ENCODE measurements at regions not wholly inside any gene's neighbourhood (a gene's known extent, or its start where the extent isn't known, plus 50 kb on each side); places are given as distances from the start of the nearest gene placed in this dataset.
"Not testable (repeated sequence)": the region's sequence is repeated elsewhere in the genome, so short reads cannot be mapped to it uniquely, and the experiment has no call there.

DNA sequence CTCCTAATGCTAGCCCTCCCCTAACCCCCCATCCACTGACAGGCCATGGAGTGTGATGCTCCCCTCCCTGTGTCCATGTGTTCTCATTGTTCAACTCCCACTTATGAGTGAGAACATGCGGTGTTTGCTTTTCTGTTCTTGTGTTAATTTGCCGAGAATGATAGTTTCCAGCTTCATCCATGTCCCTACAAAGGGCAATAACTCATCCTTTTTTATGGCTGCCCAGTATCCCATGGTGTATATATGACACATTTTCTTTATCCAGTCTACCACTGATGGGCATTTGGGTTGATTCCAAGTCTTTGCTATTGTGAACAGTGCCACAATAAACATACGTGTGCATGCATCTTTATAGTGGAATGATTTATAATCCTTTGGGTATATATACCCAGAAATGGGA is 779.0 kb downstream of the PCDH7 start:
- not testable (repeated sequence) for FAIRE-seq; H3K36me3 ChIP-seq (ENCODE audit: control insufficient read depth in 3 of 3, insufficient read depth in 2 of 3, low read depth in 1 of 3, low read length in 3 of 3); H3K4me1 ChIP-seq (ENCODE audit: control insufficient read depth in 3 of 3, insufficient read depth in 2 of 3, low read depth in 1 of 3, low read length in 2 of 3); H3K27me3 ChIP-seq (ENCODE audit: control insufficient read depth in 3 of 3, insufficient read depth in 3 of 3, low read length in 3 of 3); H3K27ac ChIP-seq (ENCODE audit: low read depth in 1 of 3, low read length in 2 of 3); DNase-seq; H3K4me3 ChIP-seq (ENCODE audit: low read depth in 1 of 3, low read length in 3 of 3); H3K9me3 ChIP-seq (ENCODE audit: control insufficient read depth in 2 of 2, insufficient read depth in 1 of 2, low read depth in 1 of 2, low read length in 1 of 2)
- 72 to 89% (median 87%) methylated on average over 3 of the region's 3 CpGs for WGBS, 3 donors

DNA sequence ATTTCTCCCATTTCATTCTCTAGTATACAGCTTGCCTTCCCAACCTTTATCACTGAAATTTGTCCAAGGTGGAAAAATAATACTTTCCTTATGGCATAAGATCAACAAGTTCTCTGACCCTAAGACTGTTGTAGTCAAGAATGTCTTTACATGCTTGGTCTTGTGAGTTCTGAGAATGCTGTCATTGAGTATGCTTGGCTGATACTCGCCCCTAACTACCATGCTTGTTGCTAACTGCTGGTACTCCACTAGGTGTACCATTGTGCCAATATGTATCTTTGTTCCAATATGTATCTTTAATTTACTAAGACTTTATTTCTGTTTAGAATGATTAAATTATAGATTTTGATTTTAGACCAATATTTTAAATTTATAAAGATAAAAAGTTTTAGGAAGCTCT is 796.4 kb downstream of the PCDH7 start:
- H3K4me3 ChIP-seq (ENCODE audit: low read depth in 1 of 3, low read length in 3 of 3) = no peak overlapping the region
- WGBS, 3 donors = 74 to 87% (median 75%) methylated on average over 1 of the region's 1 CpG
- no peaks in the 10 kb centered on the region for H3K9me3 ChIP-seq (ENCODE audit: control insufficient read depth in 2 of 2, insufficient read depth in 1 of 2, low read depth in 1 of 2, low read length in 1 of 2)
- no peaks in the 10 kb centered on the region for H3K4me1 ChIP-seq (ENCODE audit: control insufficient read depth in 3 of 3, insufficient read depth in 2 of 3, low read depth in 1 of 3, low read length in 2 of 3)
- no peak overlapping the region for H3K27ac ChIP-seq (ENCODE audit: low read depth in 1 of 3, low read length in 2 of 3)
- FAIRE-seq (no peak), DNase-seq (no peak)
- H3K36me3 ChIP-seq (ENCODE audit: control insufficient read depth in 3 of 3, insufficient read depth in 2 of 3, low read depth in 1 of 3, low read length in 3 of 3) = no peaks in the 10 kb centered on the region
- no peaks in the 10 kb centered on the region for H3K27me3 ChIP-seq (ENCODE audit: control insufficient read depth in 3 of 3, insufficient read depth in 3 of 3, low read length in 3 of 3)

DNA sequence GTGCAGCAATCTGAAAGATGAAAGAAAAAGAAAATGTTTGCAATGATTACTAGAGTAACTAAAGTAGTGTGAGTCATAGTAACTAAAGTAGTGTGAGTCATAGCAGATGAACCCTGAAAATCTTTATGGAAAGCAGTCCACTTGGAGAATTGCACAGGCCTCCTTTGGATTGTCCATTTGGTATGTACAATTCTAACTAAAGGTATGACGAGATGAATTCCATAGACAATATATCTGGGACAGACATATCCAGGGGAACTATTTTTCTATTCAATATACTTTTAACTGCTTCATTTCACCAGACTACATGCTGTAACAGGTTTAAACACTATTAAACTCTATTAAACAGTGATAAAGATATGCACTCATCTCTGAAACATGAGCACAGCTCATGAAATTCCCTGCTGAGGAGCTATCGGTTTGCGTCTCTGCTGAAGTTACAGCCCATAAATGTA is 798.7 kb downstream of the PCDH7 start:
- no peak for DNase-seq
- Histone ChIP-seq H3K4me1 (ENCODE audit: control insufficient read depth in 3 of 3, insufficient read depth in 2 of 3, low read depth in 1 of 3, low read length in 2 of 3) (no peaks in the 10 kb centered on the region), H3K4me3 (ENCODE audit: low read depth in 1 of 3, low read length in 3 of 3) (no peak overlapping the region), H3K27me3 (ENCODE audit: control insufficient read depth in 3 of 3, insufficient read depth in 3 of 3, low read length in 3 of 3) (no peaks in the 10 kb centered on the region), H3K27ac (ENCODE audit: low read depth in 1 of 3, low read length in 2 of 3) (no peak overlapping the region), H3K36me3 (ENCODE audit: control insufficient read depth in 3 of 3, insufficient read depth in 2 of 3, low read depth in 1 of 3, low read length in 3 of 3) (no peaks in the 10 kb centered on the region), H3K9me3 (ENCODE audit: control insufficient read depth in 2 of 2, insufficient read depth in 1 of 2, low read depth in 1 of 2, low read length in 1 of 2) (no peaks in the 10 kb centered on the region)
- WGBS, 3 donors = 88 to 94% (median 93%) methylated on average over 3 of the region's 3 CpGs
- no peak for FAIRE-seq

DNA sequence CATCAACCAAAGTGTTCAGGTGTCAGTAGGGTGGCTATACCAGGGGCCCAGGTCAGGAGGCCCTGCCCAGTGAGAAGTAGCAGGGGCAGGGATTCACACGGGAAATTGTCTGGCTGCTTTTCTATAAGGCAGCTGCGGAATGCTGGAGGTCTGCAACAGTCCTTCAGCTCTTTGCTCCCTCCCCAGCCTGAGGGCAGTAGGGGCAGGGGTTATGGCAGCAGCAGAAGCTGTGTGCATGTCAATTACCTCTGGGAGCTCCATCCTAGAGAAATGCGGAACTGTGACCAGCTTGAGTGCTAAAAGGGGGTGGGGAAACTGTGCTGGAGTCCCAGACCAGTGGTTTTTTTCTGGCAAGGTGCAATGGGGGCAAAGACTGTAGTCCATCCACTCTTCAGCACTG is 810.4 kb downstream of the PCDH7 start:
- DNase-seq = no peak
- 82 to 86% (median 86%) methylated on average over 3 of the region's 3 CpGs for WGBS, 3 donors
- Histone ChIP-seq H3K4me3 (ENCODE audit: low read depth in 1 of 3, low read length in 3 of 3) (no peak overlapping the region), H3K36me3 (ENCODE audit: control insufficient read depth in 3 of 3, insufficient read depth in 2 of 3, low read depth in 1 of 3, low read length in 3 of 3) (no peaks in the 10 kb centered on the region), H3K9me3 (ENCODE audit: control insufficient read depth in 2 of 2, insufficient read depth in 1 of 2, low read depth in 1 of 2, low read length in 1 of 2) (peaks cover 2 to 22% of the 10 kb centered on the region in 2 donors), H3K4me1 (ENCODE audit: control insufficient read depth in 3 of 3, insufficient read depth in 2 of 3, low read depth in 1 of 3, low read length in 2 of 3) (no peaks in the 10 kb centered on the region), H3K27me3 (ENCODE audit: control insufficient read depth in 3 of 3, insufficient read depth in 3 of 3, low read length in 3 of 3) (no peaks in the 10 kb centered on the region), H3K27ac (ENCODE audit: low read depth in 1 of 3, low read length in 2 of 3) (no peak overlapping the region)
- FAIRE-seq = no peak

DNA sequence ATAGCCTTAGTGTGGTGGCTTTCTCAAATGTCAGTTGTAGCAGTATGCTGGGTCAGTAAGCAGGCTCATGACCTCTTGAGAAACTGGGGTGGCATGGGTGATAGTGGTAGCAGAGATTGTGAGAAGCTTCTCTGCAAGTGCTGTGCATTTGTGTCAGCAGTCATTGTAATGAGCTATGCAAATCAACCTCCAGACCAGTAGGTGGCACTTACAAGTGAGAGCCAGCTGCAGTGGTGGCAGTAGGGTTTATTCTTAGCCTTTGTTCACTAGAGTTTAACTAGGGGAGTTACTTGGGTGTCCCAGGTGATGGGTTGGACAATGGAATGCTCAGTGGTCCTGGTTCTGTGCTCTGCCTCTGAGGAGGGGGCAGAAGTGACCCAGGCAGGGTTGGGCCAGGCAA is 818.7 kb downstream of the PCDH7 start:
- FAIRE-seq = no peak
- no peaks in the 10 kb centered on the region for H3K27me3 ChIP-seq (ENCODE audit: control insufficient read depth in 3 of 3, insufficient read depth in 3 of 3, low read length in 3 of 3)

DNA sequence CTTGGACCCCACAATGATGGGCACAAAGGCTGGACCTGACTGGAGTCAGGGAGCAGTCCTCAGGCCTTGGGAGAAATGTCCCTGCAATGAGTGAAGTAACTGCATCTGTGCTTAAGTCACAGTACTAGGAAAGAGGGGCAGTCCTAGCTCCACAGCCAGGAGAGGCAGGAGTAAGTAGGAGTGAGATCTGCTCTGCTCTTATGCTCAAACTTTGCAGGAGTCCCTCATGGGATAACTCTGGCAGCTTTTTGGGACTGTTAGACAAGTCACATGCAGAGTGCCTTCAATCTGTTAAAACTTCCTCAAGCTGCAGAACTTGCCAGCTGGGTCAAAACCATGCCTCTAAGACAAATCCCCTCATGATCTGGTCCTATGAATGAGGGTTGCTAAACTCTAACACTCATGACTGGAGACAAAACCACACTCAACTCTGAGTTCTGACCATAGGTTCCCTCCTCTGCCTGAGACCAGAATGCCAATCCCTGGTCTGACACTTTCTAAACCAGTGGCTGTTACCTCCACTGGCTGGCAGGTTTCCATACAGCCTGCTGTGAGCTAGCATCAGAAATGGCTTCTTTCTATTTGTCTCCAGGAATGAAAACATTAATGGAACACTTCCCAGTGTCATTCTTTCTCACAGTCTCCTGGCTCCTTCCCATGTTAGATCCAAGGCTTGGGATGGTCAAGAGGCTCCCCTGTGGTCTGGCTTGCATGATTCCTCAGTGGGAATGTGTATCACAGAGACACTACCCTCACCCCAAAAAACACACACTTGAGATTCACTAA is 819.3 kb downstream of the PCDH7 start:
- no peaks in the 10 kb centered on the region for H3K9me3 ChIP-seq (ENCODE audit: control insufficient read depth in 2 of 2, insufficient read depth in 1 of 2, low read depth in 1 of 2, low read length in 1 of 2)
- DNase-seq (no peak), FAIRE-seq (no peak)
- H3K4me1 ChIP-seq (ENCODE audit: control insufficient read depth in 3 of 3, insufficient read depth in 2 of 3, low read depth in 1 of 3, low read length in 2 of 3) = no peaks in the 10 kb centered on the region
- no peak overlapping the region for H3K4me3 ChIP-seq (ENCODE audit: low read depth in 1 of 3, low read length in 3 of 3)
- H3K27ac ChIP-seq (ENCODE audit: low read depth in 1 of 3, low read length in 2 of 3) = no peak overlapping the region
- H3K36me3 ChIP-seq (ENCODE audit: control insufficient read depth in 3 of 3, insufficient read depth in 2 of 3, low read depth in 1 of 3, low read length in 3 of 3) = no peaks in the 10 kb centered on the region
- no peaks in the 10 kb centered on the region for H3K27me3 ChIP-seq (ENCODE audit: control insufficient read depth in 3 of 3, insufficient read depth in 3 of 3, low read length in 3 of 3)

More for the DNA sequence above, 818.7 kb downstream of the PCDH7 start:
- Histone ChIP-seq H3K4me3 (ENCODE audit: low read depth in 1 of 3, low read length in 3 of 3) (no peak overlapping the region), H3K4me1 (ENCODE audit: control insufficient read depth in 3 of 3, insufficient read depth in 2 of 3, low read depth in 1 of 3, low read length in 2 of 3) (no peaks in the 10 kb centered on the region), H3K9me3 (ENCODE audit: control insufficient read depth in 2 of 2, insufficient read depth in 1 of 2, low read depth in 1 of 2, low read length in 1 of 2) (no peaks in the 10 kb centered on the region), H3K27ac (ENCODE audit: low read depth in 1 of 3, low read length in 2 of 3) (no peak overlapping the region), H3K36me3 (ENCODE audit: control insufficient read depth in 3 of 3, insufficient read depth in 2 of 3, low read depth in 1 of 3, low read length in 3 of 3) (no peaks in the 10 kb centered on the region)
- DNase-seq = no peak

DNA sequence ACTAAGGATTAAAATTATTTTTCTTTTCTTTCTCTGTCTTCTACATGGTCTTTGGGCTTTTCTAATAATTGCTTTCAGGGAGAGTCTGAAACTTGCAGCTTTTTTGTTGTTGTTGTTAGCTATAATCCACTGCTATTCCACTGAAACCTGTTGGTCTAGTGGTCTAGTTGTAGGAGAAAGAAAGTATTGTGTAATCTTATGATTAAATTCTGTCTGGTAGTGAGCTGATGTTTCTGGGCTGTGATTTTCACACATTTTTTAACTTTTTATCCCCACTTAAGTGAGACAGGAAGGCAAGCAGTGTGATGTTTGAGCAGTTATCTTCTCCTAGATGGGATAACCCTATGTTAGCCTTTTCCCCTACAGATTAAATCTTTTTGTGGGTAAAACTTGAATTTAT is 825.2 kb downstream of the PCDH7 start:
- FAIRE-seq (no peak), DNase-seq (no peak)
- Histone ChIP-seq H3K9me3 (ENCODE audit: control insufficient read depth in 2 of 2, insufficient read depth in 1 of 2, low read depth in 1 of 2, low read length in 1 of 2) (no peaks in the 10 kb centered on the region), H3K36me3 (ENCODE audit: control insufficient read depth in 3 of 3, insufficient read depth in 2 of 3, low read depth in 1 of 3, low read length in 3 of 3) (no peaks in the 10 kb centered on the region), H3K27me3 (ENCODE audit: control insufficient read depth in 3 of 3, insufficient read depth in 3 of 3, low read length in 3 of 3) (no peaks in the 10 kb centered on the region), H3K27ac (ENCODE audit: low read depth in 1 of 3, low read length in 2 of 3) (no peak overlapping the region), H3K4me3 (ENCODE audit: low read depth in 1 of 3, low read length in 3 of 3) (no peak overlapping the region), H3K4me1 (ENCODE audit: control insufficient read depth in 3 of 3, insufficient read depth in 2 of 3, low read depth in 1 of 3, low read length in 2 of 3) (no peaks in the 10 kb centered on the region)

DNA sequence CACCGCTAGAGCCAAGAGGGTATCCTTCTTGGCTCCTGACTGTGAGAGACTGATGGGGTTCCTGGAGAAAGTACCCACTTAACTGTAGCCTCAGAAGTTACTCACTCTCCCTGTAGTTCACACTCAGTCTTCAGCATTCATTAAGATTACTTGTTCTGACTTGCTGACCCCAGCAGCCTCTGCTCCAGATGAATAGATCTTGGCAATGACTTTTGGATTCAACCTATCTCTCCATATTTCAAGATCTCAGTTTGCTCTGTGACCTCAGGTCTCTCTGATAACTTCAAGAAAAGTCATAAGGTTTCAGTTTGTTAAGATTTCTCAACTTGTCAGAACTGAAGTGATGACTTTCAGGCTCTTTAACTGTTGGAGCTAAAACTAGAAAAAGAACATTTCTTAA is 825.6 kb downstream of the PCDH7 start:
- no peak overlapping the region for H3K4me3 ChIP-seq (ENCODE audit: low read depth in 1 of 3, low read length in 3 of 3)
- H3K4me1 ChIP-seq (ENCODE audit: control insufficient read depth in 3 of 3, insufficient read depth in 2 of 3, low read depth in 1 of 3, low read length in 2 of 3) = no peaks in the 10 kb centered on the region
- no peaks in the 10 kb centered on the region for H3K27me3 ChIP-seq (ENCODE audit: control insufficient read depth in 3 of 3, insufficient read depth in 3 of 3, low read length in 3 of 3)
- H3K9me3 ChIP-seq (ENCODE audit: control insufficient read depth in 2 of 2, insufficient read depth in 1 of 2, low read depth in 1 of 2, low read length in 1 of 2) = no peaks in the 10 kb centered on the region
- FAIRE-seq = no peak
- 79 to 90% (median 83%) methylated on average over 1 of the region's 1 CpG for WGBS, 3 donors
- no peaks in the 10 kb centered on the region for H3K36me3 ChIP-seq (ENCODE audit: control insufficient read depth in 3 of 3, insufficient read depth in 2 of 3, low read depth in 1 of 3, low read length in 3 of 3)
- DNase-seq = no peak
- H3K27ac ChIP-seq (ENCODE audit: low read depth in 1 of 3, low read length in 2 of 3) = no peak overlapping the region

DNA sequence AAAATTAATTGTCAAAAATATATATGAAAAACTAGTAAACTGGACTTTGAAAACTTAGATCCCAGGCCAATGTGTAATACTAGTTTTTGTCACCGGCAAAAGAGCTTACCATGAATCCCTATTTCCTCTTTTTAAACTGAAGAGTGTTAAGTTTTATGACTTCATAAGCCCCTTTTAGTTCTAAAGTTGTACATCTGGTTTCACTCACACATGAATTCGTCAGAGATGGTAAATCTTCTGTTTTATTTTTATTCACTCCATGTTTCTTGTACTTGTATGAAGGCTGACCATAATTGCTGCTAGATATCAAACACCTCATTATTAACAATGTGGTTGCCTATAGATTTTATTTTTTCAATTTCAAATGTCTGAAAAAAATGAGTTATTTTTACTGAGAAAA is 827.9 kb downstream of the PCDH7 start:
- no peak for FAIRE-seq
- no peak for DNase-seq
- H3K9me3 ChIP-seq (ENCODE audit: control insufficient read depth in 2 of 2, insufficient read depth in 1 of 2, low read depth in 1 of 2, low read length in 1 of 2) = no peaks in the 10 kb centered on the region
- no peaks in the 10 kb centered on the region for H3K36me3 ChIP-seq (ENCODE audit: control insufficient read depth in 3 of 3, insufficient read depth in 2 of 3, low read depth in 1 of 3, low read length in 3 of 3)
- WGBS, 3 donors = 62 to 75% (median 63%) methylated on average over 2 of the region's 2 CpGs
- H3K4me1 ChIP-seq (ENCODE audit: control insufficient read depth in 3 of 3, insufficient read depth in 2 of 3, low read depth in 1 of 3, low read length in 2 of 3) = no peaks in the 10 kb centered on the region
- H3K27ac ChIP-seq (ENCODE audit: low read depth in 1 of 3, low read length in 2 of 3) = no peak overlapping the region
- no peak overlapping the region for H3K4me3 ChIP-seq (ENCODE audit: low read depth in 1 of 3, low read length in 3 of 3)
- H3K27me3 ChIP-seq (ENCODE audit: control insufficient read depth in 3 of 3, insufficient read depth in 3 of 3, low read length in 3 of 3) = no peaks in the 10 kb centered on the region

Measured in small intestine (tissue), 7 donors.